Astrocyte of the cerebellum (primary cell): ENCODE measurements at regions not wholly inside any gene's neighbourhood (a gene's known extent, or its start where the extent isn't known, plus 50 kb on each side); places are given as distances from the start of the nearest gene placed in this dataset.

ENCODE experiments used
- DNase-seq: peaks from one replicate; pipeline ENCODE4 v3.0.0-alpha.2; 2011; ENCODE audit warnings: low read depth
- H3K4me3 ChIP-seq: 2 replicates; pipeline ENCODE4 v1.5.1; 2011; ENCODE audit warnings: mild to moderate bottlenecking, low read depth, low read length, moderate library complexity
- CTCF ChIP-seq: IDR thresholded peaks from 2 replicates; pipeline ENCODE4 v1.5.1; 2012; ENCODE audit warnings: low read length, low read depth, moderate library complexity, mild to moderate bottlenecking; ENCODE audit errors: missing control alignments
- in situ Hi-C: cut with HindIII; loops from 2 replicates; pipeline ENCODE4 v1.10.0; 2017; ENCODE audit warnings: low sequenced_read_pairs

- in situ Hi-C loops, result no loop called here
- no peak for TF ChIP-seq CTCF
- H3K4me3 ChIP-seq, result no peak overlapping the region
- no peak for DNase-seq
Observed at GRCh38 chr4:152014280-152014679, 253.5 kb upstream of the GATB start.

GRCh38 chr4:152011469-152011868 is 250.7 kb upstream of the GATB start:
- TF ChIP-seq CTCF, result no peak
- no peak for DNase-seq
- in situ Hi-C loops, result no loop called here
- no peak overlapping the region for H3K4me3 ChIP-seq

- no peak for TF ChIP-seq CTCF
- no peak overlapping the region for H3K4me3 ChIP-seq
- DNase-seq, result no peak
- in situ Hi-C loops, result no loop called here
Observed at GRCh38 chr4:152010710-152011079, 249.9 kb upstream of the GATB start.

GRCh38 chr4:152009983-152010709 is 249.3 kb upstream of the GATB start:
- in situ Hi-C loops, result no loop called here
- no peak for TF ChIP-seq CTCF
- DNase-seq, result no peak
- H3K4me3 ChIP-seq, result no peak overlapping the region

GRCh38 chr4:152009031-152009670 is 248.3 kb upstream of the GATB start:
- TF ChIP-seq CTCF, result no peak
- no peak for DNase-seq
- no peak overlapping the region for H3K4me3 ChIP-seq
- in situ Hi-C loops, result no loop called here

GRCh38 chr4:152007111-152007510 is 246.3 kb upstream of the GATB start:
- in situ Hi-C loops, result no loop called here
- no peak for TF ChIP-seq CTCF

More at GRCh38 chr4:152007111-152007510, 246.3 kb upstream of the GATB start:
- no peak overlapping the region for H3K4me3 ChIP-seq
- no peak for DNase-seq
